Mononuclear cell (primary cell): ENCODE measurements at regions not wholly inside any gene's neighbourhood (a gene's known extent, or its start where the extent isn't known, plus 50 kb on each side); places are given as distances from the start of the nearest gene placed in this dataset.
"Not testable (repeated sequence)": the region's sequence is repeated elsewhere in the genome, so short reads cannot be mapped to it uniquely, and the experiment has no call there.

Source experiments
- H3K27me3 ChIP-seq: 2 replicates; pipeline ENCODE4 v1.6.0; 2011; ENCODE audit warnings: low read length, control low read depth; ENCODE audit not compliant: insufficient read depth
- H3K4me1 ChIP-seq: 2 replicates; pipeline ENCODE4 v1.5.1; 2011; ENCODE audit warnings: mild to moderate bottlenecking, low read length, control low read depth; ENCODE audit not compliant: insufficient read depth
- H3K4me3 ChIP-seq: 2 replicates; pipeline ENCODE4 v1.5.1; 2011; ENCODE audit warnings: mild to moderate bottlenecking, low read length, moderate library complexity
- H3K9me3 ChIP-seq: 2 replicates; pipeline ENCODE4 v1.5.1; 2011; ENCODE audit warnings: low read depth, mild to moderate bottlenecking, control low read depth, low read length

DNA sequence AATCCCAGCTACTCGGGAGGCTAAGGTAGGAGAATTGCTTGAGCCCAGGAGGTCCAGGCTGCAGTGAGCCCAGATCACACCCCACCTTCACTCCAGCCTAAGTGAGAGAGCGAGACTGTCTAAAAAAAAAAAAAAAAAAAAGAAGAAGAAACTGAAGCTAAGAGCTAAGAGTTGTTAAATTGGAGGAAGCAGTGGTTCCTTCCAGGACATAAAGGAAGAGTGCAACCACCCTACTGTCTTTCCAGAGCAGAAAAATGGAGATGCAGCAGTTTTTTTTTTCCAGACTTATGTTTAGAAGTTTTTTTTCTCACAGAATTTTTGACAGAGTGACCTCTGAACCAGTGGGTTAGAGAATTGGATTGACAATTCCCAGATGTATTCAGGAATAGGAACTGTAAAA is 88.7 kb downstream of the HLX start:
- Histone ChIP-seq H3K9me3 (peaks cover 6% of the 10 kb centered on the region), H3K4me3 (no peak overlapping the region), H3K27me3 (no peaks in the 10 kb centered on the region), H3K4me1 (no peaks in the 10 kb centered on the region)

- H3K4me1 ChIP-seq, H3K4me3 ChIP-seq, H3K9me3 ChIP-seq, H3K27me3 ChIP-seq: not testable (repeated sequence)
These were observed 90.0 kb downstream of the HLX start for GRCh38 chr1:220969281-220969680.

GRCh38 chr1:220970311-220970710 is 91.1 kb downstream of the HLX start:
- Histone ChIP-seq H3K4me3 (no peak overlapping the region), H3K9me3 (no peaks in the 10 kb centered on the region), H3K4me1 (no peaks in the 10 kb centered on the region), H3K27me3 (no peaks in the 10 kb centered on the region)

GRCh38 chr1:220971221-220971620 is 92.0 kb downstream of the HLX start:
- Histone ChIP-seq H3K27me3 (no peaks in the 10 kb centered on the region), H3K4me3 (no peak overlapping the region), H3K4me1 (no peaks in the 10 kb centered on the region)

DNA sequence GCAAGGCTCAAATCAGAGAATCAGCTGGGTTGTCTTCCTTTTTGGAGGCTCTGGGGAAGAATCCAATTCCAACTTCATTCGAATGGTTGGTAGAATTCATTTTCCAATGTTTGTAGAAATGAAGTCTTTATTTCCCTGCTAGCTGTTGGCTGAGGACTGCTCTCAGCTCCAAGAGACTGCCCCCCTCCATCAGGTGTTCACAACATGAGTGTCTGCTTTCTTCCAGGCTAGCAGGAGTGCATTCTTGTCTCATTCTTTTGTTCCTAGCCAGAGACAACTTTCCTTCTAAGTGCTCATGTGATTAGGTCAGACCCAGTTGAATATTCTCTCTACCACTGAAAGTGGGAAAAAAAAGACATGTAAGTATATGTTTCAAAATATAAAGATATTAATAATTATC is 95.2 kb downstream of the HLX start:
- H3K4me1 ChIP-seq: no peaks in the 10 kb centered on the region
- H3K27me3 ChIP-seq: no peaks in the 10 kb centered on the region
- no peak overlapping the region for H3K4me3 ChIP-seq
- no peaks in the 10 kb centered on the region for H3K9me3 ChIP-seq

More at GRCh38 chr1:220971221-220971620, 92.0 kb downstream of the HLX start:
- H3K9me3 ChIP-seq: no peaks in the 10 kb centered on the region

DNA sequence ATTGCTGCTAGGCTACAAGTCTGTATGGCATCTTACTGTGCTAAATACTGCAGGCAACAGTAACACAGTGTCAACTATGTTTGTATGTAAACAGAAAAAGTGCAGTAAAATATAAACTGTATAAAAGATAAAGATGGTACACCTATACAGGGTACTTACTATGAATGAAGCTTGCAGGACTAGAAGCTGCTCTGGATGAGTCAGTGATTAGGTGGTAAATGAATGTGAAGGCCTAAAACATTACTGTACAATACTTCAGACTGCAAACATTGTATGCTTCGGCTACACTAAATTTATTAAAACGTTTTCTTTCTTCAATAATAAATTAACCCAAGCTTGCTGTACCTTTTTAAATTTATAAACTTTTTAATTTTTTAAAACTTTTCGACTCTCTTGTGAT is 97.1 kb downstream of the HLX start:
- Histone ChIP-seq H3K9me3 (no peaks in the 10 kb centered on the region), H3K4me3 (no peak overlapping the region), H3K4me1 (no peaks in the 10 kb centered on the region), H3K27me3 (no peaks in the 10 kb centered on the region)

DNA sequence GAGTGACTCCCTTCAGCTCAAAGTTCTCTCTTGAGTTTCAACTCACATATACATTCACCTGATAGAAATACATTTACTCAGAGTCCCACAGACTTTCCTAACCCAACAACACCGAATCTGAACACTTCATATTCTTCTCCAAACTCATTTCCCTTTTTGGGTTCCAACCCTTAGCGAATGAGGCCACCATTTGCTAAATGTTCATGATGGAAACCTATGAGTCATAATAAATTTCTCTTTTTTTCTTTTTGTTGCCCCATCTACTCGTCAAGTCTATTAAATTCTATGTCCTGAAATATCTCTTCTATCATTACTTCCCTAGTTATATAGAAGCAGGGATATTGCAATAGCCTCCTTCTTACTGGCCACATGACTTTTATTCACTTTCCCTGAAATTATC is 100.1 kb downstream of the HLX start:
- Histone ChIP-seq H3K27me3 (no peaks in the 10 kb centered on the region), H3K4me1 (no peaks in the 10 kb centered on the region), H3K4me3 (no peak overlapping the region), H3K9me3 (no peaks in the 10 kb centered on the region)

DNA sequence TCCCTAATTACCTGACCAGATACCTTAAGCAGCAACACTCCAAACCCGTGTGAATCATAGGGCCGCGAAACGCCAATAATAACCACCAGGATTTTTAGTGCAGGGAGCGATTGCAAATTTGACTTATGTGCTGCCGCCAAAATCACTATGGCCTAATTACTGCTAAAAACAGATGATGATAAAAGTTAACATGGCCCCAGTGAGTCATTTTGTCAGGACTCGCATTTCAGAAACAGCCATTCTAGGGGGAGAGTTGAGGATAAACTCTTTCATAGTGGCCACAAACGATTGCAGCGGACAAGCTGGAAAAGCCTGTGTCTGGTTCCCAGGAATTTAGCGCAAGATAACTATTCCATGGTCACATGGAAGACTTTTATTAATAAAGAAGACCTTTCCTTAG is 103.4 kb downstream of the HLX start:
- Histone ChIP-seq H3K4me3 (no peak overlapping the region), H3K4me1 (no peaks in the 10 kb centered on the region), H3K9me3 (no peaks in the 10 kb centered on the region), H3K27me3 (no peaks in the 10 kb centered on the region)

- Histone ChIP-seq H3K4me1 (no peaks in the 10 kb centered on the region), H3K4me3 (no peak overlapping the region), H3K27me3 (no peaks in the 10 kb centered on the region), H3K9me3 (peaks cover 7% of the 10 kb centered on the region)
These were observed 104.8 kb downstream of the HLX start for GRCh38 chr1:220983877-220984635.

GRCh38 chr1:220990427-220991339 is 111.4 kb downstream of the HLX start:
- peaks cover 12% of the 10 kb centered on the region for H3K9me3 ChIP-seq
- no peaks in the 10 kb centered on the region for H3K4me1 ChIP-seq
- H3K4me3 ChIP-seq: no peak overlapping the region
- H3K27me3 ChIP-seq: no peaks in the 10 kb centered on the region

GRCh38 chr1:220991506-220991905 is 112.3 kb downstream of the HLX start:
- H3K4me3 ChIP-seq: no peak overlapping the region
- H3K27me3 ChIP-seq: no peaks in the 10 kb centered on the region
- H3K9me3 ChIP-seq: peaks cover 12% of the 10 kb centered on the region
- H3K4me1 ChIP-seq: no peaks in the 10 kb centered on the region

DNA sequence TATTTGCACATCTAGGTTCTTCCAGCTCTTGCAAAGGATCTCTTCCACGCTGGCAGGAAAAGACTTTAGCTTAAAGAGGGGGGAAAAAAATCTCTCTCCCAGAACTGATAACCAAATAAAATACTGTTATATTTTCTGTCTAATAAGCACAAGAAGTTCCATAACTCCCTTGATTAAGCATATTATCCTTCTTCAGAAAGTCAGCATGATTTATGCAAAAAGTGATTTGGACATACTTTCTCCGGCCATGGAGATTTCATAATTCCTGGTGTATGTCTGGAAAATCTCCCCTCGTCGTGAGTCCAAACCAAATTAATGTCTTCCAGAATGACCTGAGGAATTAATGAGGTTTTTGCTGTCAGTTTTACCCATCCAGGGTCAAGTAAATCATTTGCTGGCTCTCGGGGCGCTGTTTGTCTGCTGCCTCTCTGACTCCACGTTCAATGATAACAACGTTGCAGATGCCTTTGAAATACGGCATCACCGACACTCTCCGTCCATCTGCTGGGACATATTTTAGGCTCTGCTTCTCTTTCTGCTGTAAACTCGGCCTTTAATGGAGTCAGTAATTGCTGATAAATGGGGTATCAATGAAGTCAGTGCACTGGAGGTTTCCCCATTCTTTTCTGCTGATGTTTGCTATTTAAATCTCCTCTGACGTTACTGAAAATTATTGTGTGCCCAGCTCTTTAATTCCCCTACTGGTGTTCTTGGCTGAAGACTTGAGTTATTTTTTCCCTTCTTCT is 112.9 kb downstream of the HLX start:
- H3K27me3 ChIP-seq: no peaks in the 10 kb centered on the region
- H3K9me3 ChIP-seq: peaks cover 12% of the 10 kb centered on the region
- no peak overlapping the region for H3K4me3 ChIP-seq
- H3K4me1 ChIP-seq: no peaks in the 10 kb centered on the region

GRCh38 chr1:220992705-220993052 is 113.4 kb downstream of the HLX start:
- H3K27me3 ChIP-seq: no peaks in the 10 kb centered on the region
- H3K9me3 ChIP-seq: peaks cover 12% of the 10 kb centered on the region
- no peak overlapping the region for H3K4me3 ChIP-seq
- H3K4me1 ChIP-seq: no peaks in the 10 kb centered on the region

- H3K9me3 ChIP-seq: no peaks in the 10 kb centered on the region
- H3K4me3 ChIP-seq: no peak overlapping the region
- H3K4me1 ChIP-seq: peaks cover 5% of the 10 kb centered on the region
- no peaks in the 10 kb centered on the region for H3K27me3 ChIP-seq
These were observed 115.4 kb downstream of the HLX start for GRCh38 chr1:220994671-220995070.

GRCh38 chr1:220997791-220998190 is 118.5 kb downstream of the HLX start:
- peaks cover 24% of the 10 kb centered on the region for H3K4me1 ChIP-seq
- H3K27me3 ChIP-seq: no peaks in the 10 kb centered on the region
- no peaks in the 10 kb centered on the region for H3K9me3 ChIP-seq
- no peak overlapping the region for H3K4me3 ChIP-seq
